Endothelial cell of hepatic sinusoid (primary cell): ENCODE measurements at regions not wholly inside any gene's neighbourhood (a gene's known extent, or its start where the extent isn't known, plus 50 kb on each side); places are given as distances from the start of the nearest gene placed in this dataset.

Experiments used
- in situ Hi-C: cut with HindIII; loops from 2 replicates; pipeline ENCODE4 v1.10.0; 2017; ENCODE audit warnings: low sequenced_read_pairs

- in situ Hi-C loops = no loop called here
These were observed 54.5 kb upstream of the HTR4 start for GRCh38 chr5:148708854-148709253.

- in situ Hi-C loops = no loop called here
These were observed 57.6 kb upstream of the HTR4 start for GRCh38 chr5:148711961-148712360.

- in situ Hi-C loops = no loop called here
These were observed 59.6 kb upstream of the HTR4 start for GRCh38 chr5:148713735-148714508.

- in situ Hi-C loops = no loop called here
These were observed 62.4 kb upstream of the HTR4 start for GRCh38 chr5:148716716-148717115.

- in situ Hi-C loops = no loop called here
These were observed 63.3 kb upstream of the HTR4 start for GRCh38 chr5:148717668-148718067.

- in situ Hi-C loops = no loop called here
These were observed 65.3 kb upstream of the HTR4 start for GRCh38 chr5:148719605-148720004.

GRCh38 chr5:148720257-148720656 lies 65.9 kb upstream of the HTR4 start:
- in situ Hi-C loops = no loop called here

GRCh38 chr5:148723143-148723542 lies 68.8 kb upstream of the HTR4 start:
- in situ Hi-C loops = no loop called here

- in situ Hi-C loops = no loop called here
These were observed 71.3 kb upstream of the HTR4 start for GRCh38 chr5:148725675-148726074.

GRCh38 chr5:148729182-148729581 lies 74.9 kb upstream of the HTR4 start:
- in situ Hi-C loops = no loop called here

GRCh38 chr5:148730270-148730669 lies 75.9 kb upstream of the HTR4 start:
- in situ Hi-C loops = no loop called here

GRCh38 chr5:148730942-148731898 lies 76.9 kb upstream of the HTR4 start:
- in situ Hi-C loops = no loop called here

- in situ Hi-C loops = no loop called here
These were observed 78.4 kb upstream of the HTR4 start for GRCh38 chr5:148732692-148733091.

GRCh38 chr5:148733601-148734438 lies 79.5 kb upstream of the HTR4 start:
- in situ Hi-C loops = no loop called here

- in situ Hi-C loops = no loop called here
These were observed 80.2 kb upstream of the HTR4 start for GRCh38 chr5:148734518-148734917.

GRCh38 chr5:148735301-148735835 lies 81.0 kb upstream of the HTR4 start:
- in situ Hi-C loops = no loop called here

- in situ Hi-C loops = no loop called here
These were observed 84.7 kb upstream of the HTR4 start for GRCh38 chr5:148739023-148739422.

GRCh38 chr5:148739524-148739923 lies 85.2 kb upstream of the HTR4 start:
- in situ Hi-C loops = no loop called here

GRCh38 chr5:148740079-148740858 lies 85.9 kb upstream of the HTR4 start:
- in situ Hi-C loops = loop anchor here (5.0 kb wide), 1 partner anchor 257 kb away; no protein-coding TSS in a partner anchor
